Esophagus mucosa (tissue), 1 donor: ENCODE measurements at regions not wholly inside any gene's neighbourhood (a gene's known extent, or its start where the extent isn't known, plus 50 kb on each side); places are given as distances from the start of the nearest gene placed in this dataset.
"Not testable (repeated sequence)": the region's sequence is repeated elsewhere in the genome, so short reads cannot be mapped to it uniquely, and the experiment has no call there.

ENCODE experiments used
- ATAC-seq: fragments of 200-7000 bp; cut with Tn5 transposase; one replicate; pipeline ENCODE4 v1.9.1; 2020
- donor health status: DM: yes; HTN: yes; CAD: no.

DNA sequence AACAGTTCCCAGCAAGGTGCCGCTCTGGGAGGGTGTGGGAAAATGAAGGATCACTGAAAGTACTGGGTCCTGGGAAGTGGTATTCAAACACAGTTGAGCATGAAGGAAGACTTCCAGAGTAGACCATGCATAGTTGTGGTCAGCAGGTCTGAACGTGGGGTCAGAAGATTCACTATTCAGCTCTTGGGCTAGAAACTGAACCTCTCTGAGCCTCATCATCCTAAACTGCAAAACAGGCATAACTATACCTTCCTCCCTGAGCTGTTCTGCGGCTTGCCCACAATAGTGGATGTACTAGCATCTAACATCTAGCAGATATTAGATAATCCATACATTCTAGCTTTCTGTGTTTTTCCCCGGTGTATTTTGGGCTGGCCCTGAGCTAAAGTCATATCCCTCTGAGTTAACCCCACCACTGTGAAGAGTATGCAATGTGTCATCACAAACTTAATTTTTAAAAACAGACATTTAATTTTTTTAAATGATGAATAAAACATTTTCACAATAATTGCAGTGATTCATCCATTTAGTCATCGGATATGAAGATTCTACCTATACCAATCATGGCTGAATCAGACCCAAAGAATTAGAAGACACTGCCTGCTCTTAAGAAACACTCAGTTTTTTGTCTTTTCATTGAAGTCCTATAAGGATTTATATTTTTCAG, 179.1 kb downstream of the BLID start:
- no peak for ATAC-seq

DNA sequence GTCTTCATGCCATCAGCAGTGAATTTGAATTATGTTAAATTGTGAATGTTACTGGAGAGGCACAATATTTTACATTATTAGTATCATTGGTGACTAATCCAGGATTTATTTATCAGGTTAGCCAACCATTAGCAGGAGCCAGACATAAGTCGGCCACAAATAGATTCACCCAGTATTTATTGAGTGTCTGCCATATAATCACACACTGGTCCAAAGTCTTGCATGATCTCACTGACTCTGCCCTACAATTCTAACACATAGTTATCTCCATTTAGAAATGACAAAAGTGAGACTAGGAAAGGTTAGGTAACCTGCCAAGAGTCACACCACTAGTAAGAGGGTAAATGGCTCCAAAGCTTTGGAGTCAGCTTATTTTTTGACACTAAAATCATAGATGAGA, 179.6 kb downstream of the BLID start:
- no peak for ATAC-seq

DNA sequence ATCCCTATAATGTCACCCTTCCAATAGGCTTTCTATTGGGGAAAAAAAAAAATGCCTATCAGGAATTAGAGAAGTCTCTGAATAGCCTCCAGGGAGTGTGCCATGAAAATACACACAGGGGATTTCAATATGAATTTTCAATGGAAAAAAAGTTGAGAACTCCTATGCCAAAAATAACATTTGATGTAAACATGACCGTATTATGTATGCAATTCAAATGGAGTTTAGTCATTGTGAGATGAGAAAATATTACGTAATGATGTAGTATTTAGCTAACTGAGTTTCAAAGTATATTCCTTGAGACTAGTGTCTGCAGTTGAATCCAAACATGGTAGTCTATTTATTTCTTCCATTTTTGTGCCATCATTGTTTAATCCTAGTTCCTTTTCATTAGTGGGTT, 182.3 kb downstream of the BLID start:
- ATAC-seq = no peak

DNA sequence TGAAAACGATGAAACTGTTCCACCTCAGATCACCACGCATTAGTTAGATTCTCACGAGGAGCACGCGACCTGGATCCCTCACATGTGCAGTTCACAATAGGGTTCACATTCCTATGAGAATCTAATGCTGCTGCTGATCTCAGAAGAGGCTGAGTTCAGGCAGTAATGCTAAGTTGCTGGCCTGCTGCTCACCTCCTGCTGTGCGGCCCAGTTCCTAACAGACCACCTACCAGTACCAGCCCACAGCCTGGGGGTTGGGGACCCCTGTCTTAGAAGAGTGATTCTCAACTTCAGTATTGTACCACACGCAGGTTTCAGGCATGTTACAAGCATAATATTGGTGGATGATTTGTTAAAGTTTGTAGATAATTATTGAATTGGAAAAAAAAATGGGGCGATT, 182.7 kb downstream of the BLID start:
- ATAC-seq = no peak

DNA sequence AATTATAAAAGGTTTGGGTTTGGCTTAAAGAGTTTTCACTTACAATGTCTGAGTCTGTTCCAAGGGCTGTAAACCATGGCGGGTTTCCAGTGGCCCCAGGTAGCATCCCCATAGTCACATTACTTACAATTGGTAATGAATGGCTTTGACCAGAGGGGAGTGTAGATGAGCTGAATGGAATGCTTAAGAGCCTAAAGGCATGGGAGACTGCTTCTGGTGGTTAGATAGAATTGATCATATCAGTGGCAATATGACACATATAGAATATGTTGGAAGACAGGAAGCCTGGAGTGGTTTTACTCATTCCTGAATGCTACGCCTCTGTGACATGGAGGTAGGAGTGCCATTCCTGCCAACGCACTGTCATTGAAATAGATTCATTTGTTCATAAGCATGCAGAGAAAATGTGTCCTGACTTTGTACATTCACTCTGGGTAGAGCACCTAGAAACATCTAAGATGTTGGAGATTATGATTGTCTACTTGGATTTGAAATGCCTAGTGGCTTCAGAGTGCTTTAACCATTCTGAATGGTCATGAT, 183.3 kb downstream of the BLID start:
- no peak for ATAC-seq

DNA sequence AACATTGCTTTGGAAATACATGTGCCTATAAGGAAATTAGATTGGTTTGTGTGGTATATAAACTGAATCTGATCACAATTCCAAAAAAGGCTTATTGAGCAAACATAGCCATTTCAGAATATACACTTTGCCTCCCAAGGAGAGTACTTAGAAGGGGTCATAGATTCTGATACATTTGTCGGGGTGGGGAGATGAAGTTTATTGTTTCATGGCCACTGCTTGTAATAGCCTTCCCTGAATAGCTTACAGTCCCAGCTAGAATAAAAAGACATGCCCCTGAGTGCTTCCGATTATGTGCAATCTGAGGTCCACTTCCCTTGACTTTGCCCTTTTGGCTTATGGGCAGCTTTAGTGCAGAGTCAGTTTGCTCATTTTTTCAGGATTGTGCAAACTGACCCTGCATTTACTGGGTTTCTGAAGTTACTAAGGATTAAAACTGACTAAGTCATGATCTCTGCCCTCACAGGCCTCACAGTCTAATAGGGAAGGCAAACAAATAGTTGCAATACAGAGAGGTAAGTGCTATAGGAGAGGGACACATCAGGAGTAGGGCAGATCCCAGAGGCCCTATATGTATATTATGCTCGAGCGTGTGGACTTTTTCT, 184.2 kb downstream of the BLID start:
- no peak for ATAC-seq

DNA sequence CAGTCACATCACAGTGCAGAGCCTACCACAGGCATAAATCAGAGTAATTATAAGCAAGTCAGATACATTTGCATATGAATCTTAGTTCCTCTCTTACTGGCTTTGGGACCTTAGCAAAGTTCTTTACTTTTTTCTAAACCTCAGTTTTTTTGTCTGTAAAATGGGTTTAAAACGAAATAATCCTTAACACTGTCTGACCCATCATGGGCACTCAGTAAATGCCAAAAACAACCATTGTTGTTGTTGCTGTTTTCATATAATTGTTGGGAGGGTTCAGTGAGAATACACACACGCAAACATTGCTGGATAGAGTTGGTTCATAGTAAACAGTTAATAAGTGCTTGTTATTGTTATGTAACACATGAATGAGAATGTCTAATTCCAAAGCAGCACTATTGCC, 184.9 kb downstream of the BLID start:
- no peak for ATAC-seq

DNA sequence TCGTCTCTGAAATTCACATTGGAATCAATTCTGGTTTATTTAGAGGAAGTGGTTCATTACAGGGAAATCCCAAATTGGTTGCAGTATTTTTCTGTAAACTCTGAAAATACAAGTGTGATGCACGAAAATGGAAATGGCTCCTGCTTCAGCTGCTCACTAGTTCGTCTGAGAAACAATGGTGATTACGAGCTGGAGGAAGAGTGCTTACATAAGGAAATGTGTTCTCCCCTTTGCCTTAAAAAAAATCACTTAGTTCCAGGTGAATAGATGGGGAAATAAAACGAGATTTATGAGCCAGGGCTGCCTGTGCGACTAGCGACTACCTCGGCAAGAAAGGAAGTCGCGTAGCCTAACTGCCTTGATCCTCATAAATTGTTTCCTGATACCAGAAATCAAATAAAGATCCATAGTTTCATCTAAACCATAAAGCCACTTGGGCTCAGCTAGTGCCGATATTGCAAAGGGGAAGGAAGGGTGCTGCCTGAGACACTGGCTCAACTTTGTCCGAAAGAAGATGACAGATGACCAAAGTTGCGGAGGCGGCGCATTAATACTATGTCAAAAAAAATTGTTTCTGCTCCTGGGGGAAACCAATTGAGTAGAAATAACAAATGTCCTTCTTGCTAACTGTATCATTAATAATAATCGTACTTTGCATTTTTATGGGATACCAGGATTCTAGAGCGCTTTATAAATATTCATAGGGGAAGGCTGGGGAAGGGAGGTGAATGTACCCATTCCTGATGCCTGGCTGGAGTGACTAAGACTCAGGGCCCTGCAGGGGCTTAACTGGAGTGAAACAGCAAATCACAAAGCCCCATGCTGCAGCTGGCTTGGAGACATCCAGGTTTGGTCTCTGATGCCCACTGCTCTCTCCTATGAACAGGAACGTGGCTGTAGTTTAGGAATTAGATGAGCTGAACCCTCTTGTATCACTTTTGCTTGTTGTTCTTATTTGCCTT, 185.7 kb downstream of the BLID start:
- no peak for ATAC-seq

DNA sequence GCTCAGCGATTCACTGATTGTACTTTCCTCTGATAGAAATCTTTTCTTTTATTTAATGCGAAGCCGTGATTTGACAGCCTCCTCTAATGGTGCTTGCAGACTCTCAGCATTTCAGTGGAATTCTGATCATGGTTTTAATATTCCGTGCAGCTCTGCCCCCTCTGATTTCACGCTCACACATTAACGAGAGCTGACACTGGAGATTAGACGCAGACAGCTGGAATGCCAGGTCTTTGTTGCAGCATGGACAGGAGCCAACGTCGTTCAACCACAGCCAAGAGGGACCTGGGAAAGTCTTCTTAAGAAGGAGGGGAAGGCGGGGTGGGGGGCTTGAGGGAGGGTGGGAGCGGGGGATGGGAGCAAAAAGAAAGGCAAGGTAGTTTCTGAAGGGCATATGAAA, 186.4 kb downstream of the BLID start:
- no peak for ATAC-seq

DNA sequence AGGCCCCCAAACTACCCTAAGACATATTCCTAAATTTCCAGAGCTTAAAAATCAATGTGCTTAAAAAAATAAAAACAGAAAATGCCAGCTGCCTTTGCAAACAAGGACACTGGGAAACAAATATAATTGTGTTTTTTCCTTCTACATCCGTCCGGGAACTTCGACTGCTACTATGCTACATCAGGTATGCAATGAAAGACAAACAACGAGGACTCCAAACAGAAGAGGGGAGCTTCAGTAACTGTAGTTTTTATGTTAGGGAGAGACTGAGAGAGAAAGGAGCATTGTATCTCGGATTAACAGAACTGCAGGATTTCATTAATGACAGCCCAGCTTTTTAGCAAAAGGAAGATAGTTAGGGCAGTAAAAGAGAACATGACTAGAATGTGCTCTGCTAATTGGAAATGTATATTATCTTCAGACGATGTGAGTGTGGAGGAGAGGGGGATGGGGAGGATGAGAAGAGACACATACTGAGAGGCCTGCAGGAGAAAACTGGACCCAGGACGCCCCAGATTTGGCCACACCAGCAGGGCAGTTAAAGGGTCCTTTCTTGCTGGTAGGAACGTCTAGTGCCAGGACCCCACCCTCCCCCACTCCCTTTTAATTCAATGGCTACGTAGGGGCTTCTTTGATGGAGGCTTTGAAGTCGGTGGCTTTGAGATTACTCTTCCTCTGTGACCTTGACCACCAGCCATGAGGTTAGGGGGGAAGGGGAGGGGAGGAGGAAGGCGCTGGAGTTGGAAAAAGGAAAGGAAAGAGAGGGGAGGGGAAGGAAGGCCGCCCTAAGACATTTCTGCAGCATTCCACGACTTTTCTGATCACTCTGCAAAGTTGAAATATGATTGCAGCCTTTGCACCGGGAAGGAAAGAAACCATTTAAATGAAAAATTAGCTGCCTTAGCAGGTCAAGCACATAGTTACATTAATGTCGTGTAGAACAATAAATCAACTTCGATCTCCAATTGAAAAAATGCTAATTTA, 187.1 kb downstream of the BLID start:
- ATAC-seq = no peak

DNA sequence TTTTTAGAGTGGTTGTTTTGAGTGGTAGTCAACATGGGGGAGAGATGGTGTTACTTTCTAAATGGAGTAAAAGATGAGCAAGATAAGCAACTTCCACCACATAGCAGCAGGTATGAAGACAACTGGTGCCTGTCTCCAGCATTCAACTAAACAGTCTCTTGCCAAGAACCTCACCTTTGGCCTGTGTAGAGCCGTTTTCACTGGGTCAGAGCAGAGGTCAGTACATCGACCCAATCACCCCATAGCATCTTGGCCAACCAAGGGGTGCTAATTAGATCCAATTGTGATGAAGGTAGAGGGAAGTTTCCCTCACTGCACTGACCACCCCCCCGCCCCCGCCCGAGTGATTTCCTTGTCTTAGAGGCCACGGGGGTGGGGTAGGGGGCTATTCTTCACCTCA, 188.2 kb downstream of the BLID start:
- ATAC-seq = no peak

DNA sequence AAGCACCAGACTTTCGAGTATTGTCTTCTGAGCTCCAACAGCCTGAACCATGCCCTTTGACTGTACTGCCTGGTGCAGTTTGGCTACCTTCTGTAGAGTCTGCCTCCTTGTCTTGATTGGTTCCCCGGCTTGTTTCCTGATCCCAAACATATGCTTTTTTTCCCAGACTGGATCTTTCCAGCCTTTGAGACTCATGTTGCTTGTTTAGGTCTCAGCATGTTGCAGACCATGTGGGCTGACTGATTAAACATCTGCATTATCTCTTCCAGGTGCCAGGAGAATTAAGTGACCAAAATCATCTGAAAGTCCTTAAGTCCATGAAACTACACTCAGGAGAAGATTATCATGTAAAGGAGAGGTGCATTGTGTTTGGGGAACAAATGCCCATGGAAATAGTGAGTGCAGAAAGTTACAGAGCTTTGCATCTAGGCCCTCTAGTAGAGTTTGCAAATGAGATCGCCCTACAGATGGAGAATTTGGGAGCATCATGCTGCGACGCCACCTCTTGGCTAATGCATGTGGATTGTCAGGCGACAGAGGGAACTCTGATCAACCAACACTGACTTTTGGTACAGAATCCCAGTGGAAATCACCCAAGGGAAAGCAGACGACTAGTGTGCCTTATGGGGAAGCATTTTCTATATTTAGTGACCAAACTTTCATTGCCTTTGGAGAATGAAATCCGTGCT, 188.8 kb downstream of the BLID start:
- no peak for ATAC-seq

DNA sequence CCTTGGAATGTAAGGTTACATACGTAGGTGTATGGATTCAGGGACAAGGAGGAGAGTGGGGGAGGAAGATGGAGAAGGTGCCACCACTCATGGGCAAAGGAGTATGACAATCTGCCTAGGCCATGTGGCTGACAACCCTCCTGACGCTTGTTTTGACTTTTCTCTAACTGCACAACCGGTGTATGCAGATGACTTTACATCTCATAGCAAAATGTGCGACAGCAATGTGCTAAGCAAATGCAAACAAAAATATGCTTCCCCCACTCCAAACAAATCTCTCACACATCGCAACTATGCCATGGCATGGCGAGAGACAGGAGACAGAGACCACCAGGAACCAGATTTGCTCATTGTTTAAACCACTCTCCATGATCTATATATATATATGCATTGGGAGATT, 191.8 kb downstream of the BLID start:
- no peak for ATAC-seq

DNA sequence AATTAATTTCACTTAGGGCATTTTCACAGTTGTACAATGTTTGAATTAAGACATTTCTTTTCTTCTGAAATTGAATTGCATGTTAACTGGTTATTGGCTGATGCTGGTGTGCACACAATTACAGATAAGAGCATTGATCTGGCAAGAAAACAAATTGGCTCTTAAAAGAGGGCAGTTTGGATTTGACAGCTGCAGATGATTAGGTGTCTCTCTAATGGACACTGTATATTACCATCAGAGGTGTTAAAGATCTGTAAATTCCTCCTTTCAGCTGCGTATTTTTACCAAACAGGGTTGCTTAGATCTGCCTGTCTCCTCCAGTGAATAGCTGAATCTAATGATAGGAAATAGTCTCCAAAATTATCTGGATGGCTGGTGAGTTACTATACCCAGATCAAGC, 198.5 kb downstream of the BLID start:
- no peak for ATAC-seq

DNA sequence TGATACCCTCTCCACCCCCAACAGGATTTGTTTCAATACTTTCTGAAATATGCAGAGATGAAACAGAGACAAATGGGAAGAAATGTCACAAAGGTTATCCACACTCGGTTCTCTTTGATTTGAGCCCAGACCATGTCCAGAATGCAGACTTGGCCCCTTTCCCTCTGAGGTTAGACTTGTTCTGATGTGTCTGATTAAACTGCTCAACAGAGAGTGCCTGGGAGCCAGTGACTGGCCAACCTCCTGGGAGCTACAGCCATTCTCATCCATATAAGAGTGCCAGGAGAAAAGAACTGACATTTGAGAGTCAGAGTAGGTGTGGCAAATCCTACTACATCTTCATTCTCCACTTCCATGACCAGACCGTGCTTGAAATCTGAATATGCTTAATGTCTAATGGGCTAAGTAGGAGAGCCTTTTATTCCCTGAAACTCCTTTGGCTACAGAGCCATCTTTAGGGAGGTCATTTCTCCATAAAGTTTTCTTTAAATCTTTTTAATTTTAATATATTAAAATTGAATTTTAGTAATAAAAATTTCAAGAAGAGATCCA, 201.4 kb downstream of the BLID start:
- ATAC-seq = no peak

DNA sequence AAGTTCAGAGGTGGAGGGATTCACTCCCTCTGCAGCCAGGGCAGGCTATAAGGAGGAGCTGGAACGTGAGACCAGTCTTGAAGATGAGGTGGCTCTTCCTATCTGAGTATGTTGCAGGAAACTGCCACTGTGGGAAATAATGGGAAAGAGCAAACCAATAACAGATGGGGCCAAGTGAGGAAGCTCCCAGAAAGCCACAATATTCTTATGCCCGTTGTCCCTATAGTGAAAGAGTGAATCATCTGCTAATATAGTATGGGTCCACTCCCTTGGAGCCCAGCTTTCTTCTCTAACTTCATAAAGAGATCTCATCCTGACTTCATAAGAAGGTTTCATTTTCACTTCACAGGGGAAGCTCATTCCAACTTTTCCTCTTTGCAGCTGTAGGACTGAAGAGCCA, 206.4 kb downstream of the BLID start:
- no peak for ATAC-seq

DNA sequence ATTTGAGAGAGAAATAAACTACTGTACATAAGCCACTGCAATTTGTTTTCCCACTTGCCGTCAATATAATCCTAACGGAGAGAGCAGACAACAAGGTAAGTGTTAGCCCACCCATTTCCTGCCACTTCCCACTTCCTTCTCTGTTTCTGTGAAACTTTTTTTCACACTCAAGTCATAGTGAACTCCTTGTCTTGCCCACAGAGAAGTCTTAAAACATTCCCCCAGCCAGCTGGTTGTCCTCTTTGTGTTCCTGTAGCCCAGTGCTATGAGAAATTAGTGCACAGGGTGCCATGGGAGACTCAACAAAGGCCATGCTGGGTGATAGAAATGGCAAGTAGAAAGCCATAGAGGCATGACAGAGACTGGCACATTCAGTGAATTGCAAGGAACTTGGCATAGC, 208.6 kb downstream of the BLID start:
- no peak for ATAC-seq

DNA sequence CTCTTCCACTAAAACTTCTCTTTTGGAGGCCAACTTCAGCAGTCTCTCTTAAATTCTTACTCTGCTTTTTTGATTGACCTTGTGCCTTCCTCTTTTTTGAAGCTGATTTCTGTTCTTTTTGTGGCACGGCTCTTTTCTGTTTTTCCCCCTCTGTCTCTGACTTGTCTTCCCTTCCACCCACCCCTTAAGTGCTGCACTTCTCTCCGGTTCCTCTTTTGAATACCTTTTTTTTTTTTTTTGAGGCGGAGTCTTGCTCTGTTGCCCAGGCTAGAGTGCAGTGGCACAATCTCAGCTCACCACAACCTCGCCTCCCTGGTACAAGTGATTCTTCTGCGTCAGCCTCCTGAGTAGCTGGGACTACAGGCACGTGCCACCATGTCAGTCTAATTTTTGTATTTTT, 211.9 kb downstream of the BLID start:
- ATAC-seq = no peak

DNA sequence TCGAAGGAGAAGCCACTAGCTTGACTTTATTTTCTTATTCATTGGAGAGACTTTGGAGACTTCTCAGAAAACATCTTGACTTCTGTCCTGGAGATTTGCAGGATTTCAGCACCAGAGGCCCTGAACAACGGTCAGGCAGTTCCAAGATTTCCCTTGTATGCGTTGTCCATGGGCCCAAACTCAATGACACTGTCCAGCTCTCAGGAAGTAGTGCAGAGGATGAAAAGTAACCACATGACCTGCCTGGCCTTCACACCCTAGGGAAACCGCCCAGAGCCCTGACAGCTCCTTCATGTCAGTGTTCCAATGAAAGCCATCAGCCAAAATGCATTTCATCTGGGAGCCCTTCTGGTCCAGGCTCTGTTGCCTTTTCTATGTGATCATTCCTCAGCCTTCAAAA, 214.1 kb downstream of the BLID start:
- no peak for ATAC-seq

DNA sequence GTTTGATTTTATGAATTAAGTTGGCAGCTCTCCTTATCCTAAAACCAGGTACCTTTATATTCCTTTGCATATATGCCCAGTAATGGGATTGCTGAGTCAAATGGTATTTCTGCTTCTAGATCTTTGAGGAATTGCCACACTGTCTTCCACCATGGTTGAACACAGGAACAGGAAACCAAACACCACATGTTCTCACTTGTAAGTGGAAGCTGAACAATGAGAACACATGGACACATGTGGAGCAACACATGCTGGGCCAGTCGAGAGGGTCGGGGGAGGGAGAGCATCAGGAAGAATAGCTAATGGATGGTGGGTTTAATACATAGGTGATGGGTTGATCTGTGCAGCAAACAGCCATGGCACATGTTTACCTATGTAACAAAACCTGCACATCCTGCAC, 214.6 kb downstream of the BLID start:
- not testable (repeated sequence) for ATAC-seq

DNA sequence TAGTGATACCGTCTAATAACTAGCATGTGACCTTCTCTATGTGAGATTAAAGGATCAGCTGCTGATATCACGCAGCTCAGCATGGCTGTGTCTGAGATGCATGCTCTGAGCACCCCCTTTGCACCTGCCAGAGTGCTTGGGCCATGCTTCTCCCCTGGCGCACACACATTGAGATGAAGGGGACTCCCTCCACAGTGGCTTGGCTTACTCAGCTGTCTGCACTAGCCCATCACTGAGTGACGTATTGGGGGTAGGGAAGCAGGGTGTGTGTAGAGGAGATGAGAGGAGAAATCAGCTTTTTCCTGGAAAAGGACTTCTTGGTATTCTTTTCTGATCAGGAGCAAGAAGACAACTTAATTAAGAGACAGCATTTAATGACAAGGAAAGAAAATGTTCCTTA, 216.5 kb downstream of the BLID start:
- ATAC-seq = no peak
